ENCODE measurements at regions not wholly inside any gene's neighbourhood (a gene's known extent, or its start where the extent isn't known, plus 50 kb on each side); places are given as distances from the start of the nearest gene placed in this dataset.

- CTCF ChIA-PET = no interaction called here
Observed at GRCh38 chr4:115334736-115335411, 221.5 kb upstream of the NDST4 start.

GRCh38 chr4:115332078-115332477, 218.7 kb upstream of the NDST4 start:
- TF ChIP-seq CTCF (IDR thresholded peaks at IDR 0.05; ENCODE audit: control extremely low read depth, extremely low read depth, low read depth, missing control alignments) = no peak
- CTCF ChIA-PET = interaction anchor here (0.7 to 1.6 kb wide), 3 partner anchors 11 to 35 kb away, joined by 3 read pairs; no protein-coding TSS in a partner anchor
- POLR2A ChIA-PET = no interaction called here
- no peak for DNase-seq (ENCODE audit: extremely low spot score)

More at GRCh38 chr4:115334736-115335411, 221.5 kb upstream of the NDST4 start:
- TF ChIP-seq CTCF (IDR thresholded peaks at IDR 0.05; ENCODE audit: control extremely low read depth, extremely low read depth, low read depth, missing control alignments) = no peak
- no peak for DNase-seq (ENCODE audit: extremely low spot score)
- POLR2A ChIA-PET = no interaction called here

GRCh38 chr4:115331241-115331640, 217.8 kb upstream of the NDST4 start:
- POLR2A ChIA-PET = no interaction called here

GRCh38 chr4:115325836-115326235, 212.4 kb upstream of the NDST4 start:
- ChIA-PET POLR2A (no interaction called here), CTCF (no interaction called here)
- no peak for TF ChIP-seq CTCF (IDR thresholded peaks at IDR 0.05; ENCODE audit: control extremely low read depth, extremely low read depth, low read depth, missing control alignments)
- DNase-seq (ENCODE audit: extremely low spot score) = no peak

More at GRCh38 chr4:115331241-115331640, 217.8 kb upstream of the NDST4 start:
- TF ChIP-seq CTCF (IDR thresholded peaks at IDR 0.05; ENCODE audit: control extremely low read depth, extremely low read depth, low read depth, missing control alignments) = no peak
- CTCF ChIA-PET = interaction anchor here (1.3 to 1.6 kb wide), 2 partner anchors 12 to 35 kb away, joined by 3 read pairs; no protein-coding TSS in a partner anchor
- no peak for DNase-seq (ENCODE audit: extremely low spot score)

GRCh38 chr4:115323106-115323707, 209.8 kb upstream of the NDST4 start:
- CTCF ChIA-PET = interaction anchor here (1.2 kb wide), 1 partner anchor 26 kb away, joined by 3 read pairs; no protein-coding TSS in a partner anchor
- no peak for TF ChIP-seq CTCF (IDR thresholded peaks at IDR 0.05; ENCODE audit: control extremely low read depth, extremely low read depth, low read depth, missing control alignments)
- no peak for DNase-seq (ENCODE audit: extremely low spot score)
- POLR2A ChIA-PET = no interaction called here

GRCh38 chr4:115315182-115315581, 201.8 kb upstream of the NDST4 start:
- TF ChIP-seq CTCF (IDR thresholded peaks at IDR 0.05; ENCODE audit: control extremely low read depth, extremely low read depth, low read depth, missing control alignments) = no peak
- DNase-seq (ENCODE audit: extremely low spot score) = no peak
- POLR2A ChIA-PET = no interaction called here
- CTCF ChIA-PET = no interaction called here

Data from GM10248 (cell line).